ENCODE measurements at regions not wholly inside any gene's neighbourhood (a gene's known extent, or its start where the extent isn't known, plus 50 kb on each side); places are given as distances from the start of the nearest gene placed in this dataset.

DNA sequence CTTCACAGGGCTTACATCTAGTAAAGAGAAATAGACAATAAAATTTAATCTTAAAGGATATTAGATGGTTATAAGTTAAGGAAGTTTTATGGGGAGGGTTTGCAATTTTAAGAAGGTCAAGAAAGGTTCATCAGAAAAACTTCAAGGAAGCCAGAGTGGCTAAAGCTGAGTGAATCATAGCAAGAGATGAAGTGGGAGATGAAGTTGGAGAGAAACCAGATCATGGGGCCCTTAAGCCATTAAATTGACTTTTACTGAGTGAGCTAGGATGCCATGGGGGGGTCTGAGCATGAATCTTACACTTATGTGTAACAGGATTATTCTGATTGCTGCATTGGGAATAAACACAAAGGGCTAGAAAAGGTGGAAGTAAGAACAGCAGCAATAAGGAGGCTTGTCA is 189.2 kb downstream of the LRIG3 start:
- DNase-seq, result no peak
- intact Hi-C loops (cut with DNase I, micrococcal nuclease), result no loop called here
- Histone ChIP-seq H3K36me3 (ENCODE audit: low read depth) (no peaks in the 10 kb centered on the region), H3K4me1 (ENCODE audit: low read depth) (no peaks in the 10 kb centered on the region), H3K9me3 (no peaks in the 10 kb centered on the region), H3K4me3 (no peak overlapping the region)
- TF ChIP-seq, protein P1, sequence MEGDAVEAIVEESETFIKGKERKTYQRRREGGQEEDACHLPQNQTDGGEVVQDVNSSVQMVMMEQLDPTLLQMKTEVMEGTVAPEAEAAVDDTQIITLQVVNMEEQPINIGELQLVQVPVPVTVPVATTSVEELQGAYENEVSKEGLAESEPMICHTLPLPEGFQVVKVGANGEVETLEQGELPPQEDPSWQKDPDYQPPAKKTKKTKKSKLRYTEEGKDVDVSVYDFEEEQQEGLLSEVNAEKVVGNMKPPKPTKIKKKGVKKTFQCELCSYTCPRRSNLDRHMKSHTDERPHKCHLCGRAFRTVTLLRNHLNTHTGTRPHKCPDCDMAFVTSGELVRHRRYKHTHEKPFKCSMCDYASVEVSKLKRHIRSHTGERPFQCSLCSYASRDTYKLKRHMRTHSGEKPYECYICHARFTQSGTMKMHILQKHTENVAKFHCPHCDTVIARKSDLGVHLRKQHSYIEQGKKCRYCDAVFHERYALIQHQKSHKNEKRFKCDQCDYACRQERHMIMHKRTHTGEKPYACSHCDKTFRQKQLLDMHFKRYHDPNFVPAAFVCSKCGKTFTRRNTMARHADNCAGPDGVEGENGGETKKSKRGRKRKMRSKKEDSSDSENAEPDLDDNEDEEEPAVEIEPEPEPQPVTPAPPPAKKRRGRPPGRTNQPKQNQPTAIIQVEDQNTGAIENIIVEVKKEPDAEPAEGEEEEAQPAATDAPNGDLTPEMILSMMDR (IDR thresholded peaks at IDR 0.05), result no peak
- no peak for ATAC-seq

DNA sequence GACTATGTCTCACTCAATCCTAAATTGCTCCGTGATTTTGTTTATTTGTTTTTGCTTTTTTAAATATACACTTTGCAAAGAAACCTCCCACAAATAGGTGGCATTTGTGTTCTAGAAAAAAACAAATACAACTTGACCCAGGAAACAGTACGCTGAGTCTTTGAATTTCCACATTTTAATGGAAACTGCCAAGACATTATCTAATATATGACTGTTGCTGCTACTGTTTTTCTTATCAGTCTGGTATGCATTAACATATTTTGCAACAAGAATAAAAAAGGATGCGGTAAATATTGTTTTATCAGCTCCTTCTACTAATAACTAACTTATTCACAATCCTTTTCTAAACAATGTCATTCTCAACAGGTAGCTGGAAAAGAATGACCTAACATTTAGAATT is 187.4 kb downstream of the LRIG3 start:
- Histone ChIP-seq H3K4me1 (ENCODE audit: low read depth) (no peaks in the 10 kb centered on the region), H3K9me3 (no peaks in the 10 kb centered on the region), H3K36me3 (ENCODE audit: low read depth) (no peaks in the 10 kb centered on the region), H3K4me3 (no peak overlapping the region)
- intact Hi-C loops (cut with DNase I, micrococcal nuclease), result no loop called here
- no peak for ATAC-seq
- TF ChIP-seq, protein P1 (IDR thresholded peaks at IDR 0.05), result no peak
- no peak for DNase-seq

DNA sequence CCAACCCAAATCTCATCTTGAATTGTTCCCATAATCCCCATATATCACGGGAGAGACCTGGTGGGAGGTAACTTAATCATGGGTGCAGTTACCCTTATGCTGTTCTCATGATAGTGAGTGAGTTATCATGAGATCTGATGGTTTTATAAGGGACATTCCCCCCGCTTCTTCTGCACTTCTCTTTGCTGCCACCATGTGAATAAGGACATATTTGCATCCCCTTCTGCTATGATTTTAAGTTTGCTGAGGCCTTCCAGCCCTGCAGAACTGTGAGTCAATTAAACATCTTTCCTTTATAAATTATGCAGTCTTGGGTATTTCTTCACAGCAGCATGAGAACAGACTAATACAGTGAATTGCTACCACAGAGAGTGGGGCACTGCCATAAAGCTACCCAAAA is 179.1 kb downstream of the LRIG3 start:
- ATAC-seq, result no peak
- no peaks in the 10 kb centered on the region for H3K9me3 ChIP-seq
- intact Hi-C loops (cut with DNase I, micrococcal nuclease), result no loop called here
- no peak overlapping the region for H3K4me3 ChIP-seq
- no peaks in the 10 kb centered on the region for H3K4me1 ChIP-seq (ENCODE audit: low read depth)
- TF ChIP-seq, protein P1 (IDR thresholded peaks at IDR 0.05), result no peak
- DNase-seq, result no peak
- H3K36me3 ChIP-seq (ENCODE audit: low read depth), result no peaks in the 10 kb centered on the region

DNA sequence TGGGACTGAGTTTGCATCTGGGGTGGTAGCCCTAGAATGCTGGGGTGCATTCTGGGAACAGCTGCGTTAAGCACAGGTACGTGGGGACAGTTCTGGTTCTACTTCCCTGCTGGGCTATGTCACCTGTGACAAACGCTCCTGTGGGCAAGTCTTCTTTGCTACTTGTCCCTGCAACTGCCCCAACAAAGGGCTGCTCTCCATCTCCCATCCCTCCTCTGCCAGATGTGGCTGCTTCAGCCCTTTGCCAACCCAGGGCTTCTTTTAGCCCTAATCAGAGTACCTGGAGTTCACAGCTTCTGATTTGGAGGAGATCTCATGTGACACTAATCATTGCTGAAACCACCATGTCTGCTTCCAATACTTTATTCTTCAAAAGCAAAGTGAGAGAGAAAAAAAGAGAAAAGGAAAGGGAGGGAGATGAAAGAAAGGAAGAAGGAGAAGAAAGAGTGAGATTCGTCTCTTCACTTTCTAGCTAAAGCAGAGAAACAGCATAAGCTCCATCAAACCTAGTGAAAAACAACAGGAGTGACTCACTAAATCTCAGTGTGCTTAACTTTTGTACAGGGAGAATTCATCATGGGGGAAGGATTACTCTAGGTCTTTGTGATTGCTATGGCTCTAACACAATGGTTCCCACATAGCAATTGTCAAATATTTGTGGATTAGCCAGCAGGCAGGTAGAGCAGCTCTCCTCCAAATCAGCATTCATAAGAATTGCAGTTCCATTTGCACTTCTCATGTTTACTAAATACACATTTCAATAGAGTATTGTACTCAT is 174.8 kb downstream of the LRIG3 start:
- intact Hi-C loops (cut with DNase I, micrococcal nuclease), result no loop called here
- ATAC-seq, result no peak
- TF ChIP-seq, protein P1 (IDR thresholded peaks at IDR 0.05), result no peak

DNA sequence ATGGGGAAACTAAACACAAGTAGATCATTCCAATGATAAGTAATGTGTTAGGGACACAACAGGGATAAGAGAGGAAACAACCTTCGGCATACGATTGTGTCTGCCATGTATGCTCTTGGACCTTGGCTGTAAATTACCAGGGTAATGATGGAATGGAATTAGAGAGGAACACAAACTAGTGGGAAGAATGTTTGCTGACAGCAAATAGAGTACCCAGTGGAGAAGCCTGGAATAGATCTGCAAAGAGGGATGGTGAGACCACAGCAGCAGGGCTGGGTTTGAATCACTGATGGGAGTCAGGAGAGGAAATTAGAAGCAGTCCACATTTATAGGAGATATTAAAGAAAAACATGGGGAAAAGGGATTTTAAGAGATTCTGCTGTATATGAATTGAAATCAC is 172.8 kb downstream of the LRIG3 start:
- TF ChIP-seq, protein P1 (IDR thresholded peaks at IDR 0.05), result no peak
- Histone ChIP-seq H3K4me3 (no peak overlapping the region), H3K9me3 (no peaks in the 10 kb centered on the region), H3K4me1 (ENCODE audit: low read depth) (no peaks in the 10 kb centered on the region), H3K36me3 (ENCODE audit: low read depth) (no peaks in the 10 kb centered on the region)
- intact Hi-C loops (cut with DNase I, micrococcal nuclease), result no loop called here
- DNase-seq (no peak), ATAC-seq (no peak)

More for the DNA sequence above, 174.8 kb downstream of the LRIG3 start:
- H3K9me3 ChIP-seq, result no peaks in the 10 kb centered on the region
- no peaks in the 10 kb centered on the region for H3K4me1 ChIP-seq (ENCODE audit: low read depth)
- no peak overlapping the region for H3K4me3 ChIP-seq
- no peaks in the 10 kb centered on the region for H3K36me3 ChIP-seq (ENCODE audit: low read depth)
- DNase-seq, result no peak
